ENCODE measurements at regions not wholly inside any gene's neighbourhood (a gene's known extent, or its start where the extent isn't known, plus 50 kb on each side); places are given as distances from the start of the nearest gene placed in this dataset.
"Not testable (repeated sequence)": the region's sequence is repeated elsewhere in the genome, so short reads cannot be mapped to it uniquely, and the experiment has no call there.

DNA sequence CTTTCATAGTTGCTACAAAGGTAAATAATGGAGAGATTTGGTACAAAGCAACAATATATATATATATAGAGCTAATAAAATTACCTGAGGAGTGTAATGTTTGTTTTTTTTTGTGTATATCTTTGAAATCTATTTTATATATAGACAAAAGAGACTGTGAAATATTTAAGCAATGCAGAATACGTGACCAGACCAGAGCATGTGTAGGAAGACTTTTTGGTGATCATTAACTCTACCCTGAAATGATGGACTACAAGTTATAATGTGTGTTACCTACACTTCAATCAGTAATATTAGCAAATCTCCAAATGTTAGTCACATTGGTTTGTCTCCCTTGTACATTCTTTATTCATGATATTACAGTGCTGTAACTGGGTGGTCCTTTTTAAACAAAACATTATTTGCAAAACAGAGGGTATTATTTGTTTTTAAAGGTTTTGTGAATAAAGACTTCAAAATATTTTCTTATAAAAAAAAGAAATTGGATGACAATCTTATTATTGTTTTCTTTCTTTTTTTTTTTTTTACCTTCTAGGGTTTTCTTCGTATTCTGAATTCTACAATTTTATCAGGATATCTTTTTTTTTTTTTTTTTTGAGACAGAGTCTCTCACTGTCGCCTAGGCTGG, 64.5 kb upstream of the RDX start:
- TF ChIP-seq, protein P1, sequence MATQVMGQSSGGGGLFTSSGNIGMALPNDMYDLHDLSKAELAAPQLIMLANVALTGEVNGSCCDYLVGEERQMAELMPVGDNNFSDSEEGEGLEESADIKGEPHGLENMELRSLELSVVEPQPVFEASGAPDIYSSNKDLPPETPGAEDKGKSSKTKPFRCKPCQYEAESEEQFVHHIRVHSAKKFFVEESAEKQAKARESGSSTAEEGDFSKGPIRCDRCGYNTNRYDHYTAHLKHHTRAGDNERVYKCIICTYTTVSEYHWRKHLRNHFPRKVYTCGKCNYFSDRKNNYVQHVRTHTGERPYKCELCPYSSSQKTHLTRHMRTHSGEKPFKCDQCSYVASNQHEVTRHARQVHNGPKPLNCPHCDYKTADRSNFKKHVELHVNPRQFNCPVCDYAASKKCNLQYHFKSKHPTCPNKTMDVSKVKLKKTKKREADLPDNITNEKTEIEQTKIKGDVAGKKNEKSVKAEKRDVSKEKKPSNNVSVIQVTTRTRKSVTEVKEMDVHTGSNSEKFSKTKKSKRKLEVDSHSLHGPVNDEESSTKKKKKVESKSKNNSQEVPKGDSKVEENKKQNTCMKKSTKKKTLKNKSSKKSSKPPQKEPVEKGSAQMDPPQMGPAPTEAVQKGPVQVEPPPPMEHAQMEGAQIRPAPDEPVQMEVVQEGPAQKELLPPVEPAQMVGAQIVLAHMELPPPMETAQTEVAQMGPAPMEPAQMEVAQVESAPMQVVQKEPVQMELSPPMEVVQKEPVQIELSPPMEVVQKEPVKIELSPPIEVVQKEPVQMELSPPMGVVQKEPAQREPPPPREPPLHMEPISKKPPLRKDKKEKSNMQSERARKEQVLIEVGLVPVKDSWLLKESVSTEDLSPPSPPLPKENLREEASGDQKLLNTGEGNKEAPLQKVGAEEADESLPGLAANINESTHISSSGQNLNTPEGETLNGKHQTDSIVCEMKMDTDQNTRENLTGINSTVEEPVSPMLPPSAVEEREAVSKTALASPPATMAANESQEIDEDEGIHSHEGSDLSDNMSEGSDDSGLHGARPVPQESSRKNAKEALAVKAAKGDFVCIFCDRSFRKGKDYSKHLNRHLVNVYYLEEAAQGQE (IDR thresholded peaks at IDR 0.05): not testable (repeated sequence)
- not testable (repeated sequence) for TF ChIP-seq CTCF (IDR thresholded peaks at IDR 0.05; ENCODE audit: low read depth, low read length, missing input control); YY1 (IDR thresholded peaks at IDR 0.05)
